HS-27A (cell line): ENCODE measurements at regions not wholly inside any gene's neighbourhood (a gene's known extent, or its start where the extent isn't known, plus 50 kb on each side); places are given as distances from the start of the nearest gene placed in this dataset.
"Not testable (repeated sequence)": the region's sequence is repeated elsewhere in the genome, so short reads cannot be mapped to it uniquely, and the experiment has no call there.

ENCODE experiments used
- DNase-seq: peaks from one replicate; pipeline ENCODE4 v3.0.0-alpha.2; 2012; ENCODE audit warnings: low read depth, missing footprints

GRCh38 chr22:22716136-22716665, 71.8 kb downstream of the GGTLC2 start:
- no peak for DNase-seq

GRCh38 chr22:22717664-22718063, 73.2 kb downstream of the GGTLC2 start:
- no peak for DNase-seq

GRCh38 chr22:22720201-22720723, 75.8 kb downstream of the GGTLC2 start:
- DNase-seq = no peak

GRCh38 chr22:22720724-22721261, 76.4 kb downstream of the GGTLC2 start:
- no peak for DNase-seq

- no peak for DNase-seq
Observed at GRCh38 chr22:22721681-22722354, 77.4 kb downstream of the GGTLC2 start.

GRCh38 chr22:22728382-22728781, 84.0 kb downstream of the GGTLC2 start:
- DNase-seq = no peak

- no peak for DNase-seq
Observed at GRCh38 chr22:22730655-22731373, 86.4 kb downstream of the GGTLC2 start.

GRCh38 chr22:22731374-22731676, 86.9 kb downstream of the GGTLC2 start:
- no peak for DNase-seq

GRCh38 chr22:22733006-22733405, 88.6 kb downstream of the GGTLC2 start:
- DNase-seq = not testable (repeated sequence)

- DNase-seq = no peak
Observed at GRCh38 chr22:22733881-22734373, 89.5 kb downstream of the GGTLC2 start.

GRCh38 chr22:22734395-22735272, 90.2 kb downstream of the GGTLC2 start:
- DNase-seq = not testable (repeated sequence)

GRCh38 chr22:22735276-22735675, 90.9 kb downstream of the GGTLC2 start:
- not testable (repeated sequence) for DNase-seq

- DNase-seq = no peak
Observed at GRCh38 chr22:22735695-22736611, 91.5 kb downstream of the GGTLC2 start.

- no peak for DNase-seq
Observed at GRCh38 chr22:22737590-22737989, 93.2 kb downstream of the GGTLC2 start.

- no peak for DNase-seq
Observed at GRCh38 chr22:22738959-22739585, 94.7 kb downstream of the GGTLC2 start.

- DNase-seq = no peak
Observed at GRCh38 chr22:22740560-22741276, 96.3 kb downstream of the GGTLC2 start.

GRCh38 chr22:22741843-22742242, 97.4 kb downstream of the GGTLC2 start:
- no peak for DNase-seq

GRCh38 chr22:22742641-22743040, 98.2 kb downstream of the GGTLC2 start:
- DNase-seq = no peak

- DNase-seq = no peak
Observed at GRCh38 chr22:22743128-22743760, 98.8 kb downstream of the GGTLC2 start.
